Hepatocyte (in vitro differentiated cells): ENCODE measurements at regions not wholly inside any gene's neighbourhood (a gene's known extent, or its start where the extent isn't known, plus 50 kb on each side); places are given as distances from the start of the nearest gene placed in this dataset.

Experiments
- DNase-seq: peaks from one replicate; pipeline ENCODE4 v3.0.0-alpha.2; 2016; ENCODE audit warnings: low spot score
- H2AFZ ChIP-seq: fragments of 200-600 bp; sonication (generic); 2 replicates; pipeline ENCODE4 v1.6.0; 2016; ENCODE audit warnings: antibody characterized with exemption, mild to moderate bottlenecking
- H3K27ac ChIP-seq: fragments of 200-600 bp; sonication (generic); 2 replicates; pipeline ENCODE4 v1.5.1; 2016; ENCODE audit warnings: mild to moderate bottlenecking
- H3K27me3 ChIP-seq: fragments of 200-600 bp; sonication (generic); 2 replicates; pipeline ENCODE4 v1.6.1; 2016
- H3K36me3 ChIP-seq: fragments of 200-600 bp; sonication (generic); replicated peaks from 2 replicates; pipeline ENCODE4 v1.5.1; 2016; ENCODE audit warnings: low read depth; ENCODE audit not compliant: insufficient read depth
- H3K4me1 ChIP-seq: fragments of 200-600 bp; sonication (generic); 2 replicates; pipeline ENCODE4 v1.5.1; 2016; ENCODE audit warnings: mild to moderate bottlenecking, moderate library complexity; ENCODE audit not compliant: insufficient read depth
- H3K4me2 ChIP-seq: fragments of 200-600 bp; sonication (generic); 2 replicates; pipeline ENCODE4 v1.6.0; 2016
- H3K4me3 ChIP-seq: fragments of 200-600 bp; sonication (generic); 2 replicates; pipeline ENCODE4 v1.5.1; 2016; ENCODE audit warnings: mild to moderate bottlenecking
- H3K79me2 ChIP-seq: fragments of 200-600 bp; sonication (generic); 2 replicates; pipeline ENCODE4 v1.6.0; 2017; ENCODE audit warnings: mild to moderate bottlenecking
- H3K9me2 ChIP-seq: fragments of 200-600 bp; sonication (generic); replicated peaks from 2 replicates; pipeline ENCODE4 v1.6.0; 2017; ENCODE audit warnings: mild to moderate bottlenecking; ENCODE audit not compliant: insufficient read depth
- H3K9me3 ChIP-seq: fragments of 200-600 bp; sonication (generic); 2 replicates; pipeline ENCODE4 v1.5.1; 2016; ENCODE audit warnings: low read depth, mild to moderate bottlenecking
- H4K20me1 ChIP-seq: fragments of 200-600 bp; sonication (generic); 2 replicates; pipeline ENCODE4 v1.6.0; 2016; ENCODE audit warnings: mild to moderate bottlenecking; ENCODE audit not compliant: insufficient read depth, poor library complexity, severe bottlenecking
- CTCF ChIP-seq: fragments of 200-600 bp; sonication (generic); IDR thresholded peaks from 2 replicates; pipeline ENCODE4 v1.5.1; 2016; ENCODE audit warnings: antibody characterized with exemption, mild to moderate bottlenecking; ENCODE audit not compliant: poor library complexity
- EZH2 ChIP-seq: fragments of 200-600 bp; sonication (generic); IDR thresholded peaks from 2 replicates; pipeline ENCODE4 v1.6.1; 2016; ENCODE audit warnings: antibody characterized with exemption, mild to moderate bottlenecking, borderline replicate concordance
- EZH2phosphoT487 ChIP-seq: fragments of 200-600 bp; sonication (generic); IDR thresholded peaks from one replicate; pipeline ENCODE4 v1.6.1; 2018; ENCODE audit warnings: antibody characterized with exemption, mild to moderate bottlenecking, low read depth, moderate library complexity; ENCODE audit not compliant: unreplicated experiment, severe bottlenecking
- WGBS: methylation state at CpG from one replicate; pipeline ENCODE4 v1.1.6; 2016; ENCODE audit warnings: low lambda C conversion rate; ENCODE audit errors: missing lambda C conversion rate; 5-methylcytosine and 5-hydroxymethylcytosine counted together

GRCh38 chr5:82793808-82794419 is 283.3 kb downstream of the TMEM167A start:
- DNase-seq, result no peak
- no peaks in the 10 kb centered on the region for H3K9me3 ChIP-seq
- H2AFZ ChIP-seq, result no peak overlapping the region
- no peaks in the 10 kb centered on the region for H3K27me3 ChIP-seq
- 87% methylated on average over 4 of the region's 4 CpGs for WGBS
- no peaks in the 10 kb centered on the region for H3K4me1 ChIP-seq
- no peak overlapping the region for H3K4me2 ChIP-seq
- no peak overlapping the region for H3K4me3 ChIP-seq
- no peaks in the 10 kb centered on the region for H3K9me2 ChIP-seq
- TF ChIP-seq CTCF (peak; percentile 43), EZH2 (no peak), EZH2phosphoT487 (no peak)
- no peaks in the 10 kb centered on the region for H3K36me3 ChIP-seq
- no peaks in the 10 kb centered on the region for H3K79me2 ChIP-seq
- H3K27ac ChIP-seq, result no peak overlapping the region
- no peaks in the 10 kb centered on the region for H4K20me1 ChIP-seq

GRCh38 chr5:82792096-82792495 is 285.1 kb downstream of the TMEM167A start:
- Histone ChIP-seq H3K4me2 (no peak overlapping the region), H3K79me2 (no peaks in the 10 kb centered on the region), H3K27me3 (no peaks in the 10 kb centered on the region), H3K4me1 (no peaks in the 10 kb centered on the region), H2AFZ (no peak overlapping the region), H3K9me3 (no peaks in the 10 kb centered on the region), H4K20me1 (no peaks in the 10 kb centered on the region), H3K9me2 (no peaks in the 10 kb centered on the region), H3K36me3 (no peaks in the 10 kb centered on the region), H3K4me3 (no peak overlapping the region), H3K27ac (no peak overlapping the region)
- no peak for DNase-seq
- 62% methylated on average over 1 of the region's 1 CpG for WGBS
- no peak for TF ChIP-seq CTCF
- TF ChIP-seq EZH2, result no peak
- no peak for TF ChIP-seq EZH2phosphoT487

GRCh38 chr5:82789095-82789494 is 288.1 kb downstream of the TMEM167A start:
- Histone ChIP-seq H3K9me2 (no peaks in the 10 kb centered on the region), H4K20me1 (no peaks in the 10 kb centered on the region), H3K4me2 (no peak overlapping the region), H3K27ac (no peak overlapping the region), H2AFZ (no peak overlapping the region), H3K9me3 (no peaks in the 10 kb centered on the region), H3K4me3 (no peak overlapping the region), H3K36me3 (no peaks in the 10 kb centered on the region), H3K79me2 (no peaks in the 10 kb centered on the region), H3K4me1 (peaks cover 6% of the 10 kb centered on the region), H3K27me3 (no peaks in the 10 kb centered on the region)
- no peak for TF ChIP-seq CTCF
- no peak for TF ChIP-seq EZH2phosphoT487
- TF ChIP-seq EZH2, result no peak
- no peak for DNase-seq
- 92% methylated on average over 3 of the region's 3 CpGs for WGBS

GRCh38 chr5:82786748-82787147 is 290.4 kb downstream of the TMEM167A start:
- H4K20me1 ChIP-seq, result no peaks in the 10 kb centered on the region

More at GRCh38 chr5:82786748-82787147, 290.4 kb downstream of the TMEM167A start:
- no peaks in the 10 kb centered on the region for H3K79me2 ChIP-seq
- no peaks in the 10 kb centered on the region for H3K27me3 ChIP-seq
- no peak overlapping the region for H3K4me2 ChIP-seq
- TF ChIP-seq EZH2, result no peak
- no peak for TF ChIP-seq CTCF
- no peak for TF ChIP-seq EZH2phosphoT487
- H2AFZ ChIP-seq, result no peak overlapping the region
- no peak overlapping the region for H3K4me3 ChIP-seq
- H3K9me3 ChIP-seq, result no peaks in the 10 kb centered on the region
- no peak overlapping the region for H3K27ac ChIP-seq
- WGBS, result 85% methylated on average over 3 of the region's 3 CpGs
- peaks cover 6% of the 10 kb centered on the region for H3K4me1 ChIP-seq
- H3K9me2 ChIP-seq, result no peaks in the 10 kb centered on the region
- no peak for DNase-seq
- H3K36me3 ChIP-seq, result no peaks in the 10 kb centered on the region
